ENCODE measurements at regions not wholly inside any gene's neighbourhood (a gene's known extent, or its start where the extent isn't known, plus 50 kb on each side); places are given as distances from the start of the nearest gene placed in this dataset.

- Histone ChIP-seq H3K4me3 (no peak overlapping the region), H3K27ac (no peak overlapping the region), H3K9me3 (peaks cover 0 to 7% (median 0%) of the 10 kb centered on the region in 4 donors), H3K27me3 (no peaks in the 10 kb centered on the region), H3K4me1 (no peaks in the 10 kb centered on the region), H3K36me3 (no peaks in the 10 kb centered on the region)
- no peak for DNase-seq
- TF ChIP-seq POLR2A (IDR thresholded peaks at IDR 0.05) (no peak), CTCF (IDR thresholded peaks at IDR 0.05) (no peak)
These were observed 671.7 kb downstream of the GATA3 start for GRCh38 chr10:8726084-8726778.

GRCh38 chr10:8726779-8727084 is 672.2 kb downstream of the GATA3 start:
- Histone ChIP-seq H3K4me3 (no peak overlapping the region), H3K27ac (no peak overlapping the region), H3K4me1 (no peaks in the 10 kb centered on the region), H3K36me3 (no peaks in the 10 kb centered on the region), H3K9me3 (peaks cover 0 to 7% (median 0%) of the 10 kb centered on the region in 4 donors), H3K27me3 (no peaks in the 10 kb centered on the region)
- no peak for DNase-seq
- no peak for TF ChIP-seq POLR2A (IDR thresholded peaks at IDR 0.05)
- no peak for TF ChIP-seq CTCF (IDR thresholded peaks at IDR 0.05)

GRCh38 chr10:8731121-8732095 is 676.9 kb downstream of the GATA3 start:
- Histone ChIP-seq H3K36me3 (no peaks in the 10 kb centered on the region), H3K4me3 (no peak overlapping the region), H3K27ac (no peak overlapping the region), H3K9me3 (no peaks in the 10 kb centered on the region), H3K27me3 (no peaks in the 10 kb centered on the region), H3K4me1 (no peaks in the 10 kb centered on the region)
- DNase-seq: no peak
- TF ChIP-seq CTCF (IDR thresholded peaks at IDR 0.05) (no peak), POLR2A (IDR thresholded peaks at IDR 0.05) (no peak)

GRCh38 chr10:8738987-8739386 is 684.5 kb downstream of the GATA3 start:
- no peaks in the 10 kb centered on the region for H3K27me3 ChIP-seq
- H3K4me1 ChIP-seq: no peaks in the 10 kb centered on the region
- no peak for DNase-seq
- no peaks in the 10 kb centered on the region for H3K9me3 ChIP-seq
- no peak for TF ChIP-seq CTCF (IDR thresholded peaks at IDR 0.05)
- no peak for TF ChIP-seq POLR2A (IDR thresholded peaks at IDR 0.05)
- no peak overlapping the region for H3K27ac ChIP-seq
- H3K36me3 ChIP-seq: no peaks in the 10 kb centered on the region
- no peak overlapping the region for H3K4me3 ChIP-seq

- no peaks in the 10 kb centered on the region for H3K9me3 ChIP-seq
- H3K36me3 ChIP-seq: no peaks in the 10 kb centered on the region
- H3K27ac ChIP-seq: no peak overlapping the region
- no peak for DNase-seq
- no peak overlapping the region for H3K4me3 ChIP-seq
- no peaks in the 10 kb centered on the region for H3K27me3 ChIP-seq
- TF ChIP-seq CTCF (IDR thresholded peaks at IDR 0.05) (no peak), POLR2A (IDR thresholded peaks at IDR 0.05) (no peak)
- no peaks in the 10 kb centered on the region for H3K4me1 ChIP-seq
These were observed 697.8 kb downstream of the GATA3 start for GRCh38 chr10:8752146-8752843.
